ENCODE measurements at regions not wholly inside any gene's neighbourhood (a gene's known extent, or its start where the extent isn't known, plus 50 kb on each side); places are given as distances from the start of the nearest gene placed in this dataset.

DNA sequence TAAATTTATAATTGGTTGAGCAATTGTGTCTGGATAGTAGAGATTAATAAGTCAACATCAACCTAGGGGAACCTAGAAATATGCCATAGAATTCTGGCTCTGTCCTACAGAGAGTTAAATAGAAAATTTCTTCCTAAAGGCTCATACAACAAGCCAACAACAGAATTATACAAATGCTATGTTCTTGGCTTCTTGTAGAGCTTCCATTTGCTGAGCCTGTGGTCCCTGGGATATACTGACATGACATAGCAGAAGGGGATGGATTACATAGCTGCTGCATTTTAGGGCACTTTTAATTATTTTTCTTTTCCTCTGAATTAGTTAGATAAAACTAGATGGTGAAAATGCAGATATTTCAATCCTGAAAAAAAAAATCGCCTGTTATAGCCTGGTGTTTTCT lies 95.5 kb upstream of the ST6GAL2 start:
- no peak for DNase-seq
- no peak overlapping the region for H3K4me3 ChIP-seq
- H3K36me3 ChIP-seq, result no peaks in the 10 kb centered on the region
- in situ Hi-C loops (cut with MboI; ENCODE audit: low sequenced_read_pairs in 4 of 4), result no loop called here
- H3K27me3 ChIP-seq, result no peaks in the 10 kb centered on the region
- H3K27ac ChIP-seq, result no peak overlapping the region
- ATAC-seq, result no peak
- TF ChIP-seq, protein P1, sequence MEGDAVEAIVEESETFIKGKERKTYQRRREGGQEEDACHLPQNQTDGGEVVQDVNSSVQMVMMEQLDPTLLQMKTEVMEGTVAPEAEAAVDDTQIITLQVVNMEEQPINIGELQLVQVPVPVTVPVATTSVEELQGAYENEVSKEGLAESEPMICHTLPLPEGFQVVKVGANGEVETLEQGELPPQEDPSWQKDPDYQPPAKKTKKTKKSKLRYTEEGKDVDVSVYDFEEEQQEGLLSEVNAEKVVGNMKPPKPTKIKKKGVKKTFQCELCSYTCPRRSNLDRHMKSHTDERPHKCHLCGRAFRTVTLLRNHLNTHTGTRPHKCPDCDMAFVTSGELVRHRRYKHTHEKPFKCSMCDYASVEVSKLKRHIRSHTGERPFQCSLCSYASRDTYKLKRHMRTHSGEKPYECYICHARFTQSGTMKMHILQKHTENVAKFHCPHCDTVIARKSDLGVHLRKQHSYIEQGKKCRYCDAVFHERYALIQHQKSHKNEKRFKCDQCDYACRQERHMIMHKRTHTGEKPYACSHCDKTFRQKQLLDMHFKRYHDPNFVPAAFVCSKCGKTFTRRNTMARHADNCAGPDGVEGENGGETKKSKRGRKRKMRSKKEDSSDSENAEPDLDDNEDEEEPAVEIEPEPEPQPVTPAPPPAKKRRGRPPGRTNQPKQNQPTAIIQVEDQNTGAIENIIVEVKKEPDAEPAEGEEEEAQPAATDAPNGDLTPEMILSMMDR (IDR thresholded peaks at IDR 0.05 in 4 of 5, conservative IDR thresholded peaks at IDR 0.05 in 1 of 5), result no peak
- TF ChIP-seq POLR2A (IDR thresholded peaks at IDR 0.05), result no peak
- H3K9me3 ChIP-seq, result no peaks in the 10 kb centered on the region
- H3K4me1 ChIP-seq, result no peaks in the 10 kb centered on the region
- intact Hi-C loops (cut with DNase I; ENCODE audit: low total_unique reads), result no loop called here

DNA sequence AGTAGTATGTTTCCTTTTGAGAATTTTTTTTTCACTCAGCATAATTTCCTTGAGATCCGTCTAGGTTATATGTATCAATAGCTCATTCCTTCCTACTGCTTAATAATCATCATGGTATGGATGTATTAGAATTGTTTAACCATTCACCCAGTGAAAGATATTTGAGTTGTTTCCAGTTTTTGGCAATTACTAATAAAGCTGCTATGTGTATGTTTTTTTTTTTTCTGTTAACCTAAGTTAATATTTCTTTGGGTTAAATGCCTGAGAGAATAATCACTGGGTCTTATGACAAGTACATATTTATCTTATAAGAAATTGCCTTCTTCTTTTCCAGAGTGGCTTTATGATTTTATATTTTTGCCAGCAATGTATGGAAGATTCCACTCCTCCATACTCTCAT lies 96.4 kb upstream of the ST6GAL2 start:
- no peak for DNase-seq
- Histone ChIP-seq H3K9me3 (no peaks in the 10 kb centered on the region), H3K27ac (no peak overlapping the region), H3K4me1 (no peaks in the 10 kb centered on the region), H3K4me3 (no peak overlapping the region), H3K27me3 (no peaks in the 10 kb centered on the region), H3K36me3 (no peaks in the 10 kb centered on the region)
- ATAC-seq, result no peak
- in situ Hi-C loops (cut with MboI; ENCODE audit: low sequenced_read_pairs in 4 of 4) (no loop called here), intact Hi-C loops (cut with DNase I; ENCODE audit: low total_unique reads) (no loop called here)
- no peak for TF ChIP-seq POLR2A (IDR thresholded peaks at IDR 0.05)

DNA sequence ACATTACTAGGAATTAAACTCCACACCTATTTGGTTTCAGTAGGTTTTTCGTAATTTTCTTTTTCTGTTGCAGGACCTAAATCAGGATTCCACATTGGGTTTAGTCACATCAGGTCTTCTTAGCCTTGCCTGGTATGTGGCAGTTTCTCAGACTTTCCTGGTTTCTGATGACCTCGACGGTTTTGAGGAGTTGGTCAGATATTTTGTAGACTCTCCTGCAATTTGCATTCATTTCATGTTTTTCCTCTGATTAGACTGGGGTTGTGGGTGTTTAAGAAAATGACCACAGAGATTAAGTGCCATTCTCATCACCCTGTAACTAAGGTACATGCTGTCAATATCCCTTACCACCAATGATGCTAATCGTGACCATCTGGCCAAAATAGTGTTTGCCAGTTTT lies 97.3 kb upstream of the ST6GAL2 start:
- no peak overlapping the region for H3K4me3 ChIP-seq
- DNase-seq (no peak), ATAC-seq (no peak)
- no peaks in the 10 kb centered on the region for H3K27me3 ChIP-seq
- intact Hi-C loops (cut with DNase I; ENCODE audit: low total_unique reads), result no loop called here
- TF ChIP-seq, protein P1 (IDR thresholded peaks at IDR 0.05 in 4 of 5, conservative IDR thresholded peaks at IDR 0.05 in 1 of 5), result no peak
- TF ChIP-seq POLR2A (IDR thresholded peaks at IDR 0.05), result no peak
- H3K36me3 ChIP-seq, result no peaks in the 10 kb centered on the region
- no peak overlapping the region for H3K27ac ChIP-seq
- H3K9me3 ChIP-seq, result no peaks in the 10 kb centered on the region
- H3K4me1 ChIP-seq, result no peaks in the 10 kb centered on the region
- in situ Hi-C loops (cut with MboI; ENCODE audit: low sequenced_read_pairs in 4 of 4), result no loop called here

GRCh38 chr2:106988361-106988760 lies 102.4 kb upstream of the ST6GAL2 start:
- H3K9me3 ChIP-seq, result no peaks in the 10 kb centered on the region
- no peak for DNase-seq
- no peak overlapping the region for H3K4me3 ChIP-seq
- no peaks in the 10 kb centered on the region for H3K27me3 ChIP-seq
- H3K36me3 ChIP-seq, result no peaks in the 10 kb centered on the region
- no peak for ATAC-seq
- no peak for TF ChIP-seq POLR2A (IDR thresholded peaks at IDR 0.05)
- TF ChIP-seq, protein P1 (IDR thresholded peaks at IDR 0.05 in 4 of 5, conservative IDR thresholded peaks at IDR 0.05 in 1 of 5), result no peak
- no peaks in the 10 kb centered on the region for H3K4me1 ChIP-seq
- in situ Hi-C loops (cut with MboI; ENCODE audit: low sequenced_read_pairs in 4 of 4) (no loop called here), intact Hi-C loops (cut with DNase I; ENCODE audit: low total_unique reads) (no loop called here)
- no peak overlapping the region for H3K27ac ChIP-seq

DNA sequence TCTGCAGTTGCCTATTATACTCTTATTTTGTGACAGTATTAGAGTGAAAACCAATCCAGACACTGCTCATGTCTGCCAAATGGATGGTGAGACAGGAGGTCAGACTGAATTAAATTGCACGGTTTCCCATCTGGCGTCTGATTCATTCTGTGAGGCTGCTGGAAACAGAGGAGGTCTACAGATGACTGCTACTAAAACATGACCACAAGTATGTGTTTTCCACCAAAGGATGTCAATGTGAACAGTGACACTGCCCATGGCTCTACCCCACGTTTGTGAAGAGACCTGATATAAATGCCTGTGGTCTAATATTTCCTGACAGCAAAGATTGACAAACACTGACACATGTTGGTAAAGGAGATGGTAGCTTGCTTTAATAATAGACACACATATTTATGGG lies 104.3 kb upstream of the ST6GAL2 start:
- Histone ChIP-seq H3K27ac (no peak overlapping the region), H3K4me1 (no peaks in the 10 kb centered on the region), H3K27me3 (no peaks in the 10 kb centered on the region), H3K4me3 (no peak overlapping the region), H3K9me3 (no peaks in the 10 kb centered on the region), H3K36me3 (no peaks in the 10 kb centered on the region)
- intact Hi-C loops (cut with DNase I; ENCODE audit: low total_unique reads) (no loop called here), in situ Hi-C loops (cut with MboI; ENCODE audit: low sequenced_read_pairs in 4 of 4) (no loop called here)
- TF ChIP-seq, protein P1 (IDR thresholded peaks at IDR 0.05 in 4 of 5, conservative IDR thresholded peaks at IDR 0.05 in 1 of 5), result no peak
- TF ChIP-seq POLR2A (IDR thresholded peaks at IDR 0.05), result no peak
- ATAC-seq (peak in 1 of 2 donors; percentile 63), DNase-seq (no peak)

All from gastrocnemius medialis (tissue), 4 donors.